HepG2 (cell line): ENCODE measurements at regions not wholly inside any gene's neighbourhood (a gene's known extent, or its start where the extent isn't known, plus 50 kb on each side); places are given as distances from the start of the nearest gene placed in this dataset.

Experiments
- ATAC-seq: fragments of 200-7000 bp; cut with Tn5 transposase; 3 replicates; pipeline ENCODE4 v1.9.1; 2020; ENCODE audit warnings: mild to moderate bottlenecking, moderate library complexity
- BruUV-seq: library from RNA; stranded (reverse); fragments of 400-500 nt; replicated peaks from 2 replicates; lab custom pipeline; 2021; lab: Mats Ljungman, UMichigan
- CTCF ChIA-PET: fragments of 300-600 bp; formaldehyde crosslinking; extraction: SDS; loops from one replicate; lab custom pipeline; 2021; ENCODE audit warnings: low total read pairs, inconsistent platforms, low intra/inter-chr PET ratio; lab: Yijun Ruan, JAX
- POLR2A ChIA-PET: fragments of 350-600 bp; sonication (Branson Sonifier 250); formaldehyde crosslinking; loops from one replicate; lab custom pipeline; 2020; ENCODE audit warnings: antibody characterized with exemption, inconsistent platforms; lab: Yijun Ruan, JAX
- DNase-seq: peaks from one replicate; pipeline ENCODE4 v3.0.0-alpha.2; 2015; ENCODE audit warnings: low spot score
- FAIRE-seq: peaks from 3 replicates; lab custom pipeline; 2011; peaks lifted over from hg19 to GRCh38; lab: Jason Lieb, UNC
- H2AFZ ChIP-seq: one replicate; pipeline ENCODE4 v1.6.1; 2011; ENCODE audit warnings: low read length, inconsistent platforms
- H3K27ac ChIP-seq: fragments of 300-600 bp; 3 replicates; pipeline ENCODE4 v1.8.0; 2011; ENCODE audit warnings: mixed run types, mild to moderate bottlenecking, mixed read lengths, low read length, inconsistent platforms; ENCODE audit not compliant: insufficient read depth; ENCODE audit errors: extremely low read length
- H3K27me3 ChIP-seq, 2 experiments: fragments of 200-600 bp in 1 of 2; 2 replicates in 1 of 2; 3 replicates in 1 of 2; pipeline versions ENCODE4 v1.6.0 to v1.8.0; 2011; ENCODE audit warnings: low read length in 2 of 2, mild to moderate bottlenecking in 2 of 2, moderate library complexity in 2 of 2, inconsistent platforms in 1 of 2; ENCODE audit not compliant: insufficient read depth in 2 of 2, control insufficient read depth in 1 of 2
- H3K36me3 ChIP-seq, 2 experiments: fragments of 200-600 bp in 1 of 2; replicated peaks in 1 of 2; 2 replicates in 1 of 2; 3 replicates in 1 of 2; pipeline versions ENCODE4 v1.5.1 to v1.8.0; 2011; ENCODE audit warnings: low read length in 2 of 2, inconsistent platforms in 1 of 2; ENCODE audit not compliant: insufficient read depth in 2 of 2, control insufficient read depth in 1 of 2
- H3K4me1 ChIP-seq: 2 replicates; pipeline ENCODE4 v1.5.1; 2012; ENCODE audit warnings: low read length, inconsistent platforms; ENCODE audit not compliant: insufficient read depth
- H3K4me2 ChIP-seq: 2 replicates; pipeline ENCODE4 v1.6.0; 2011; ENCODE audit warnings: low read depth, low read length, inconsistent platforms
- H3K4me3 ChIP-seq, 3 experiments: fragments of 200-600 bp in 1 of 3; sonication (generic), shearing (Covaris generic) in 1 of 3; replicated peaks in 1 of 3; 2 replicates each; pipeline ENCODE4 v1.5.1; 2011 to 2016; ENCODE audit warnings: low read length in 3 of 3, inconsistent platforms in 2 of 3, low read depth in 2 of 3, mild to moderate bottlenecking in 2 of 3, control low read depth in 1 of 3, mixed read lengths in 1 of 3; ENCODE audit not compliant: insufficient read depth in 1 of 3
- H3K79me2 ChIP-seq: one replicate; pipeline ENCODE4 v1.6.1; 2011; ENCODE audit warnings: low read length, inconsistent platforms; ENCODE audit not compliant: insufficient read depth
- H3K9ac ChIP-seq: 2 replicates; pipeline ENCODE4 v1.6.0; 2011; ENCODE audit warnings: mild to moderate bottlenecking, low read depth, low read length, inconsistent platforms; ENCODE audit not compliant: insufficient read depth
- H3K9me3 ChIP-seq: 2 replicates; pipeline ENCODE4 v1.5.1; 2012; ENCODE audit warnings: mild to moderate bottlenecking, low read length
- H4K20me1 ChIP-seq: 2 replicates; pipeline ENCODE4 v1.6.0; 2011; ENCODE audit warnings: inconsistent platforms, mild to moderate bottlenecking, low read length, moderate library complexity; ENCODE audit not compliant: insufficient read depth
- CTCF ChIP-seq: sonication (generic); formaldehyde crosslinking; IDR thresholded peaks from 2 replicates; pipeline ENCODE4 v1.5.0; 2020; ENCODE audit warnings: mild to moderate bottlenecking, missing genetic modification reagents, moderate library complexity
- GFI1 ChIP-seq: sonication (generic); formaldehyde crosslinking; IDR thresholded peaks from 2 replicates; pipeline ENCODE4 v1.5.0; 2020; ENCODE audit warnings: missing genetic modification reagents, mild to moderate bottlenecking, borderline replicate concordance
- KAT8 ChIP-seq: IDR thresholded peaks from 2 replicates; pipeline ENCODE4 v1.6.1; 2016; ENCODE audit warnings: missing genetic modification reagents, missing compliant biosample characterization
- KLF15 ChIP-seq: sonication (generic); formaldehyde crosslinking; IDR thresholded peaks from 2 replicates; pipeline ENCODE4 v1.8.1; 2023; ENCODE audit warnings: borderline replicate concordance, mild to moderate bottlenecking, inconsistent platforms, missing genetic modification reagents, mixed read lengths
- MATR3 ChIP-seq: sonication (generic); formaldehyde crosslinking; IDR thresholded peaks from 2 replicates; pipeline ENCODE4 v1.4.0; 2020; ENCODE audit warnings: missing genetic modification reagents
- RAD21 ChIP-seq: fragments of 450-650 bp; formaldehyde crosslinking; IDR thresholded peaks from 2 replicates; pipeline ENCODE4 v1.5.0; 2020; ENCODE audit warnings: mild to moderate bottlenecking
- RERE ChIP-seq: IDR thresholded peaks from 2 replicates; pipeline ENCODE4 v1.6.1; 2016; ENCODE audit warnings: low read depth, missing genetic modification reagents, missing compliant biosample characterization
- SMC3 ChIP-seq: IDR thresholded peaks from 2 replicates; pipeline ENCODE4 v1.6.1; 2011; ENCODE audit warnings: low read length, improper control_type of control experiment
- TBL1XR1 ChIP-seq: fragments of 150-350 bp; IDR thresholded peaks from 2 replicates; pipeline ENCODE4 v1.6.1; 2014; ENCODE audit warnings: borderline replicate concordance, low read length; ENCODE audit not compliant: partially characterized antibody
- UBTF ChIP-seq: sonication (generic); formaldehyde crosslinking; IDR thresholded peaks from 2 replicates; pipeline ENCODE4 v1.4.0; 2020; ENCODE audit warnings: mild to moderate bottlenecking, missing genetic modification reagents
- ZNF232 ChIP-seq: sonication (generic); formaldehyde crosslinking; IDR thresholded peaks from 2 replicates; pipeline ENCODE4 v1.4.0; 2020; ENCODE audit warnings: missing genetic modification reagents, borderline replicate concordance
- ZNF44 ChIP-seq: sonication (generic); formaldehyde crosslinking; IDR thresholded peaks from 2 replicates; pipeline ENCODE4 v1.5.1; 2020; ENCODE audit warnings: mild to moderate bottlenecking, missing genetic modification reagents
- ZNF7 ChIP-seq: IDR thresholded peaks from 2 replicates; pipeline ENCODE4 v1.6.1; 2016; ENCODE audit warnings: missing biosample characterization, missing genetic modification reagents
- WGBS: methylation state at CpG from one replicate; pipeline ENCODE4 v1.1.6; 2017; ENCODE audit warnings: low lambda C conversion rate; 5-methylcytosine and 5-hydroxymethylcytosine counted together
- in situ Hi-C: cut with HindIII; loops from 2 replicates; pipeline ENCODE4 v1.10.0; 2017; ENCODE audit warnings: low pct_unique_long_range_greater_than_20kb; ENCODE audit not compliant: extremely low pct_ligation_motif_present
- intact Hi-C: fragments of 100-400 bp; cut with micrococcal nuclease; formaldehyde crosslinking; loops from one replicate; pipeline ENCODE4 v1.10.0; 2022; ENCODE audit not compliant: unreplicated experiment

GRCh38 chr7:68173513-68173912 is 1176.9 kb downstream of the TYW1 start (continued):
- no peak for TF ChIP-seq RERE (CRISPR knock-in tag)
- no peak for TF ChIP-seq ZNF7
- TF ChIP-seq UBTF, result no peak
- no peak for TF ChIP-seq ZNF232 (CRISPR knock-in tag)
- no peak for TF ChIP-seq ZNF44 (CRISPR knock-in tag)

GRCh38 chr7:68176974-68177373 is 1180.3 kb downstream of the TYW1 start:
- H3K27me3 ChIP-seq, result no peaks in the 10 kb centered on the region
- DNase-seq, result peak; percentile 65
- ATAC-seq, result peak; percentile 92
- H3K36me3 ChIP-seq, result no peaks in the 10 kb centered on the region
- H3K9ac ChIP-seq, result no peak overlapping the region
- H2AFZ ChIP-seq, result no peak overlapping the region
- CTCF ChIA-PET, result no interaction called here
- WGBS, result 6% methylated on average over 9 of the region's 9 CpGs
- no peak overlapping the region for H3K4me2 ChIP-seq
- peak; percentile 64 for FAIRE-seq
- no peak overlapping the region for H3K27ac ChIP-seq
- intact Hi-C loops (no loop called here), in situ Hi-C loops (no loop called here)
- no TSS peak for BruUV-seq
- no peaks in the 10 kb centered on the region for H3K79me2 ChIP-seq
- H3K4me3 ChIP-seq, result no peak overlapping the region
- H3K9me3 ChIP-seq, result no peaks in the 10 kb centered on the region
- POLR2A ChIA-PET, result no interaction called here
- no peaks in the 10 kb centered on the region for H3K4me1 ChIP-seq
- no peaks in the 10 kb centered on the region for H4K20me1 ChIP-seq
- TF ChIP-seq MATR3 (no peak), CTCF (peak; percentile 79), KLF15 (CRISPR knock-in tag) (no peak), TBL1XR1 (no peak), SMC3 (peak; percentile 59), KAT8 (CRISPR knock-in tag) (no peak), GFI1 (CRISPR knock-in tag) (no peak), RAD21 (0 out of 2 replicates have a peak, but pooled peaks have one; percentile 9)
